Endothelial cell of umbilical vein (primary cell): ENCODE measurements at regions not wholly inside any gene's neighbourhood (a gene's known extent, or its start where the extent isn't known, plus 50 kb on each side); places are given as distances from the start of the nearest gene placed in this dataset.

Source experiments
- BruUV-seq: library from RNA; stranded (reverse); fragments of 400-500 nt; replicated peaks from 2 replicates; lab custom pipeline; 2021; lab: Mats Ljungman, UMichigan
- CTCF ChIA-PET: fragments of 300-600, 350-600 bp; sonication (Branson Sonifier 250); formaldehyde crosslinking; loops from one replicate; lab custom pipeline; 2021; ENCODE audit warnings: antibody characterized with exemption, inconsistent platforms; lab: Charles Lee
- POLR2A ChIA-PET: fragments of 300-600, 350-600 bp; sonication (Branson Sonifier 250); formaldehyde crosslinking; loops from one replicate; lab custom pipeline; 2021; ENCODE audit warnings: antibody characterized with exemption, inconsistent platforms; lab: Charles Lee
- DNase-seq: peaks from one replicate; pipeline ENCODE4 v3.0.0-alpha.2; 2011; ENCODE audit warnings: low read depth, low spot score
- FAIRE-seq: peaks from 2 replicates; lab custom pipeline; 2011; peaks lifted over from hg19 to GRCh38; lab: Jason Lieb, UNC
- H2AFZ ChIP-seq: 2 replicates; pipeline ENCODE4 v1.6.0; 2012; ENCODE audit warnings: low read depth, low read length, control low read depth, inconsistent platforms
- H3K27ac ChIP-seq: 2 replicates; pipeline ENCODE4 v1.5.1; 2011; ENCODE audit warnings: low read depth, mild to moderate bottlenecking, control low read depth, low read length, moderate library complexity; ENCODE audit not compliant: insufficient read depth
- H3K27me3 ChIP-seq, 2 experiments: 2 replicates each; pipeline versions ENCODE4 v1.6.0 to v1.6.1; 2011; ENCODE audit warnings: low read length in 2 of 2, mixed read lengths in 1 of 2; ENCODE audit not compliant: control insufficient read depth in 2 of 2, insufficient read depth in 2 of 2
- H3K36me3 ChIP-seq, 2 experiments: 2 replicates in 1 of 2; 3 replicates in 1 of 2; pipeline ENCODE4 v1.5.1; 2011; ENCODE audit warnings: low read length in 2 of 2, mild to moderate bottlenecking in 1 of 2, moderate library complexity in 1 of 2; ENCODE audit not compliant: control insufficient read depth in 2 of 2, insufficient read depth in 2 of 2; ENCODE audit errors: extremely low read depth in 1 of 2
- H3K4me1 ChIP-seq: 3 replicates; pipeline ENCODE4 v1.5.1; 2011; ENCODE audit warnings: mild to moderate bottlenecking, low read length; ENCODE audit not compliant: control insufficient read depth, insufficient read depth; ENCODE audit errors: extremely low read depth
- H3K4me2 ChIP-seq: 2 replicates; pipeline ENCODE4 v1.6.1; 2011; ENCODE audit warnings: low read length, control low read depth, mixed read lengths; ENCODE audit not compliant: insufficient read depth
- H3K4me3 ChIP-seq, 3 experiments: fragments of 200-600 bp in 1 of 3; sonication (generic), shearing (Covaris generic) in 1 of 3; replicated peaks in 1 of 3; 2 replicates each; pipeline ENCODE4 v1.5.1; 2011 to 2016; ENCODE audit warnings: control low read depth in 3 of 3, low read length in 3 of 3, mild to moderate bottlenecking in 2 of 3, inconsistent platforms in 1 of 3, low read depth in 1 of 3, moderate library complexity in 1 of 3; ENCODE audit not compliant: insufficient read depth in 1 of 3
- H3K79me2 ChIP-seq: 2 replicates; pipeline ENCODE4 v1.6.0; 2012; ENCODE audit warnings: low read length, inconsistent platforms; ENCODE audit not compliant: control insufficient read depth, insufficient read depth
- H3K9ac ChIP-seq: replicated peaks from 2 replicates; pipeline ENCODE3; 2011; ENCODE audit warnings: low read length, control low read depth; ENCODE audit not compliant: insufficient read depth; ENCODE audit errors: extremely low read depth
- H3K9me1 ChIP-seq: replicated peaks from 3 replicates; pipeline ENCODE4 v1.6.0; 2011; ENCODE audit warnings: mild to moderate bottlenecking, low read length; ENCODE audit not compliant: control insufficient read depth, insufficient read depth; ENCODE audit errors: extremely low read depth
- H3K9me3 ChIP-seq: replicated peaks from 2 replicates; pipeline ENCODE4 v1.5.1; 2012; ENCODE audit warnings: low read length, inconsistent platforms; ENCODE audit not compliant: control insufficient read depth, insufficient read depth
- H4K20me1 ChIP-seq: replicated peaks from 2 replicates; pipeline ENCODE3; 2011; ENCODE audit warnings: mild to moderate bottlenecking, low read length; ENCODE audit not compliant: control insufficient read depth, insufficient read depth; ENCODE audit errors: extremely low read depth
- CTCF ChIP-seq, 2 donors: IDR thresholded peaks; 1 replicate in 1 of 2; 2 replicates in 1 of 2; pipeline ENCODE4 v1.5.1; 2011; ENCODE audit warnings: low read length in 2 of 2, mild to moderate bottlenecking in 2 of 2, moderate library complexity in 2 of 2, control low read depth in 1 of 2, inconsistent platforms in 1 of 2, low read depth in 1 of 2; ENCODE audit not compliant: insufficient read depth in 1 of 2; ENCODE audit errors: extremely low read depth in 1 of 2
- EZH2 ChIP-seq: IDR thresholded peaks from 2 replicates; pipeline ENCODE4 v1.6.1; 2012; ENCODE audit warnings: borderline replicate concordance, low read depth, mild to moderate bottlenecking, moderate library complexity, low read length, inconsistent platforms; ENCODE audit not compliant: severe bottlenecking
- FOS ChIP-seq: IDR thresholded peaks from 2 replicates; pipeline ENCODE4 v1.6.1; 2011; ENCODE audit warnings: mild to moderate bottlenecking, low read length, moderate library complexity, borderline replicate concordance; ENCODE audit not compliant: insufficient read depth
- GATA2 ChIP-seq: IDR thresholded peaks from 2 replicates; pipeline ENCODE4 v1.7.0; 2011; ENCODE audit warnings: low read depth, mild to moderate bottlenecking, moderate library complexity, mixed read lengths, low read length; ENCODE audit not compliant: insufficient read length, insufficient read depth
- JUN ChIP-seq: IDR thresholded peaks from 2 replicates; pipeline ENCODE4 v1.6.1; 2011; ENCODE audit warnings: borderline replicate concordance, low read depth; ENCODE audit not compliant: insufficient read length, insufficient read depth
- MYC ChIP-seq: IDR thresholded peaks from one replicate; pipeline ENCODE4 v1.6.1; 2011; ENCODE audit warnings: mild to moderate bottlenecking, low read depth, low read length
- POLR2A ChIP-seq: IDR thresholded peaks from 2 replicates; pipeline ENCODE4 v1.6.1; 2012; ENCODE audit warnings: low read depth, mild to moderate bottlenecking, control low read depth, low read length
- POLR2AphosphoS5 ChIP-seq: IDR thresholded peaks from 2 replicates; pipeline ENCODE4 v1.6.1; 2012; ENCODE audit warnings: low read depth, mild to moderate bottlenecking, control low read depth, low read length, moderate library complexity; ENCODE audit not compliant: insufficient read depth
- dilution Hi-C: fragments of 300-500 bp; cut with MboI; formaldehyde crosslinking; loops from one replicate; pipeline ENCODE4 v1.15.0; 2019; ENCODE audit warnings: low sequenced_read_pairs; ENCODE audit not compliant: extremely low pct_ligation_motif_present
- intact Hi-C: fragments of 100-400 bp; cut with micrococcal nuclease; formaldehyde crosslinking; loops from one replicate; pipeline ENCODE4 v1.10.0; 2022
- TF ChIP-seq, protein P1 (sequence below): IDR thresholded peaks from 2 replicates; pipeline ENCODE4 v1.6.1; 2011; ENCODE audit not compliant: insufficient read depth, insufficient read length

DNA sequence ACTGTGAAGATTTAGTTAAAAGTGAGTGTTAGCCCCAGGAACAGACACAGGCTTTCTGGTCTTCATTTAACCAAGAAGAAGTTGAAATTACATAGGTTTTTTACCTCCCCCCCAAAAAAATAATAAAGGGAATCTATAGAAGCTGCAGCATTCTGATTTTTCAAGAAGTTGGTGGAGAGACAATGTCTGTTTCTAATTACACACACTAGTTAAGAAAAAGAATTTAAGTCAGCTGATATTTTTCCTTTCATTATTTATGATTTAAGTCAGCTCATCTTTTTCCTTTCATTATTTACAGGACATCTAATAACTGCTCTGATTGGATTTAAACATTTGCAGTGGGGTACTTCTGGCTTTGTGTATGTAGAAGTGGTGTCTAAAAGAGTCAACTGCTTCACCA lies 201.4 kb upstream of the NRP1 start:
- dilution Hi-C loops (no loop called here), intact Hi-C loops (no loop called here)
- BruUV-seq: no TSS peak
- POLR2A ChIA-PET: no interaction called here
- no peak overlapping the region for H3K9ac ChIP-seq
- H3K4me2 ChIP-seq: no peak overlapping the region
- CTCF ChIA-PET: interaction anchor here (1.4 kb wide), 1 partner anchor 15 kb away, joined by 4 read pairs; no protein-coding TSS in a partner anchor
- TF ChIP-seq POLR2AphosphoS5 (no peak), CTCF (IDR thresholded peaks at IDR 0.05; ENCODE audit: extremely low read depth in 1 of 2, insufficient read depth in 1 of 2, low read depth in 1 of 2, low read length in 2 of 2) (no peak), EZH2 (no peak), GATA2 (no peak), FOS (no peak), MYC (no peak)
- no peak overlapping the region for H3K4me3 ChIP-seq
- H3K4me1 ChIP-seq: peaks cover 2% of the 10 kb centered on the region
- no peaks in the 10 kb centered on the region for H3K9me3 ChIP-seq
- H3K27me3 ChIP-seq: peaks cover 0 to 3% of the 10 kb centered on the region in 2 experiments
- no peaks in the 10 kb centered on the region for H3K36me3 ChIP-seq
- DNase-seq (no peak), FAIRE-seq (no peak)
- H4K20me1 ChIP-seq: no peaks in the 10 kb centered on the region
- no peaks in the 10 kb centered on the region for H3K9me1 ChIP-seq
- no peak overlapping the region for H3K27ac ChIP-seq
- H3K79me2 ChIP-seq: no peaks in the 10 kb centered on the region
- H2AFZ ChIP-seq: no peak overlapping the region

- TF ChIP-seq MYC: no peak
- no peak for TF ChIP-seq FOS
- TF ChIP-seq GATA2: no peak
- TF ChIP-seq EZH2: no peak
- no peak for TF ChIP-seq CTCF (IDR thresholded peaks at IDR 0.05; ENCODE audit: extremely low read depth in 1 of 2, insufficient read depth in 1 of 2, low read depth in 1 of 2, low read length in 2 of 2)
- TF ChIP-seq, protein P1, sequence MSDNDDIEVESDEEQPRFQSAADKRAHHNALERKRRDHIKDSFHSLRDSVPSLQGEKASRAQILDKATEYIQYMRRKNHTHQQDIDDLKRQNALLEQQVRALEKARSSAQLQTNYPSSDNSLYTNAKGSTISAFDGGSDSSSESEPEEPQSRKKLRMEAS: no peak
- no peak for TF ChIP-seq POLR2AphosphoS5
- no peak for TF ChIP-seq POLR2A
- no peak for TF ChIP-seq JUN
- Histone ChIP-seq H2AFZ (no peak overlapping the region), H3K79me2 (no peaks in the 10 kb centered on the region), H3K4me3 (no peak overlapping the region), H3K4me2 (no peak overlapping the region), H3K9me1 (no peaks in the 10 kb centered on the region), H3K9me3 (no peaks in the 10 kb centered on the region), H3K4me1 (peaks cover under 1% of the 10 kb centered on the region), H3K27ac (no peak overlapping the region), H3K9ac (no peak overlapping the region), H3K36me3 (no peaks in the 10 kb centered on the region), H3K27me3 (peaks cover 0 to 3% of the 10 kb centered on the region in 2 experiments), H4K20me1 (no peaks in the 10 kb centered on the region)
- dilution Hi-C loops (no loop called here), intact Hi-C loops (no loop called here)
- FAIRE-seq (no peak), DNase-seq (no peak)
- BruUV-seq: no TSS peak
- POLR2A ChIA-PET: no interaction called here
- CTCF ChIA-PET: interaction anchor here (1.4 kb wide), 1 partner anchor 14 kb away, joined by 5 read pairs; no protein-coding TSS in a partner anchor
Observed at GRCh38 chr10:33534416-33534815, 199.9 kb upstream of the NRP1 start.
